ENCODE measurements at regions not wholly inside any gene's neighbourhood (a gene's known extent, or its start where the extent isn't known, plus 50 kb on each side); places are given as distances from the start of the nearest gene placed in this dataset.

- TF ChIP-seq EZH2 (IDR thresholded peaks at IDR 0.05; ENCODE audit: insufficient read depth, poor library complexity, severe bottlenecking) (no peak), EZH2phosphoT487 (IDR thresholded peaks at IDR 0.05; ENCODE audit: insufficient read depth, low read depth) (no peak)
Measured at GRCh38 chr18:62665188-62665587, 50.2 kb upstream of the PHLPP1 start.

Data from GM23248 (cell line).